ENCODE measurements at regions not wholly inside any gene's neighbourhood (a gene's known extent, or its start where the extent isn't known, plus 50 kb on each side); places are given as distances from the start of the nearest gene placed in this dataset.

DNA sequence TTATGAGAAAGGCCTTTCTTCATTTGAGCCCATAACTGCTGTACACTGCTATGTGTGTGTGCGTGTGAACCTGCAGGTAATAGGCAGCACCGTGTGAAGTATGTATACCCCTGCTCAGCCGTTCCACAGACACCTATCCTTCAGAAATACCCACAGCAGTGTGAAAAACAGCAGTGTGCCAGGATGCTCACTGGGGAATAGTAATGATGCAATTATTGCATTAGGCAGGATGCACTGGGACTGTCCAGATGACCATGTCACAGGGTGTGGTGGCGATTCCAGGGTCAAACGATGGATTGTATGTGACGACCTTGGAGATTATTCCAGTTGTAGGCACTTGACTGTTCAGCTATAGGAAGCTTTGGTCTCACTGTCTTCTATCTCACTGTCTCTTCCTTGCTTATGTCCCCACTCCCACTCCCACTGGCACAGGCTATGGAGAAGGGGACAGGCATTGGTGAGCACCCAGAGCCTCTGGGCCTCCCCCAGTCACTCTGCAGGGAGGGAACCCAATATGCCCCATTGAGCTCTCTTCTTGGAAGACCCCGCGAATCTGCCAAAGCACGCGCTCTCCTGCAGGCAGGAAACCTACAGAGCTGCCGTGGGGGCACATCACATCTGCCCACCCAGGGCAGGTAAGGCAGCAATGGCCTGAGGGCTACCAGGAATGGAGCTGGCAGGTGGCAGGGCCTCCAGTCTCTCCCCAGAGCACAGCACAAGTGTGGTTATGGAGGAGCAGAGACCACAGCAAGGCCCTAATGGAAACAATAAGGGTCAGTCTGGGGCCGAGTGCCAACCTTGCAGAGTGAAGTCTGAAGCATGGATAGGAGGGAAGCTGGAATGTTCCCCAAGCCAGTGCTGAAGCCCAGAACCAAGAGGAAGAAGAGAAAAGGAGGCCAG, 518.9 kb upstream of the RAB6C start:
- Mint-ChIP-seq H3K27me3 (ENCODE audit: low read depth in 3 of 3) (peaks cover 0 to 2% (median 0%) of the 10 kb centered on the region in 3 donors), H3K36me3 (no peaks in the 10 kb centered on the region), H3K9me3 (no peaks in the 10 kb centered on the region), H3K27ac (no peak overlapping the region), H3K4me3 (no peak overlapping the region), H3K4me1 (no peaks in the 10 kb centered on the region)
- no peak for DNase-seq

DNA sequence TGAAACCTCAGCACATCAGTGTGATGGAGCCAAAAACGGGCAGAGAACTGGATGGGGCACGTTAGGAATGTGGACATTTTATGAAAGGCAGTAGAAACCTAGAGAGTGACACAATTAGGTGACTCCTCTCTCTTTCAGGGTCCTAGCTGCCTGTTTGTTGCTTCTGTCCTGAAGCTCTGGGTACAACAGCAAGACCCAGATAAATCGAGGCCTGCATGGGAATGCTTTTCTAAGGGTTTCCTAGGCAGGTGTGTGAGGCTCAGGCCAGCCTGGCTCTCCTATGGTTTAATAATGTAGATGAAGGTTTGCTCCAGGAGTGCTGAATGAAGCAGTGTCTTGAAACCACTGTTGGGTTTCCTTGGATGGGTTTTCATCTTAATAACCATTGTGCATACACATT, 517.1 kb upstream of the RAB6C start:
- Mint-ChIP-seq H3K27me3 (ENCODE audit: low read depth in 3 of 3) (peaks cover 0 to 2% (median 0%) of the 10 kb centered on the region in 3 donors), H3K4me3 (no peak overlapping the region), H3K4me1 (no peaks in the 10 kb centered on the region), H3K36me3 (no peaks in the 10 kb centered on the region), H3K9me3 (no peaks in the 10 kb centered on the region), H3K27ac (no peak overlapping the region)
- no peak for DNase-seq

DNA sequence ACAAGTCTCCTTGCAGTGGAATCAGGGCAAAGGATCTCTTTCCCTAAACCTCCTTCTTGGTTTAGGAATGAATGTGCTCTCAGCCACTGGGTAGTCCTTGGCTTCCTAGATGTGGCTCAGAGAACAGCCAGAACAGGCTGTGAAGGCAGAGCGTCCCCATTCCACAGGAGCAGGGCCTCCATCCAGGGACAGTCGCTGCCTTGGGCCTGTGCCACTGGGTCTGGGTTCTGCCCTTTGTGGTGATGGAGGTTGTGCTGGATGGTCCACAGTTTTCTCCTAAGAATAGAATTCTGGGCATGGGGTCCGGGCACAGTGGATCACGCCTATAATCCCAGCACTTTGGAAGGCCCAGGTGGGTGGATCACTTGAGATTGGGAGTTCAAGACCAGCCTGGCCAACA, 516.5 kb upstream of the RAB6C start:
- H3K4me3 Mint-ChIP-seq, result no peak overlapping the region
- H3K36me3 Mint-ChIP-seq, result no peaks in the 10 kb centered on the region

DNA sequence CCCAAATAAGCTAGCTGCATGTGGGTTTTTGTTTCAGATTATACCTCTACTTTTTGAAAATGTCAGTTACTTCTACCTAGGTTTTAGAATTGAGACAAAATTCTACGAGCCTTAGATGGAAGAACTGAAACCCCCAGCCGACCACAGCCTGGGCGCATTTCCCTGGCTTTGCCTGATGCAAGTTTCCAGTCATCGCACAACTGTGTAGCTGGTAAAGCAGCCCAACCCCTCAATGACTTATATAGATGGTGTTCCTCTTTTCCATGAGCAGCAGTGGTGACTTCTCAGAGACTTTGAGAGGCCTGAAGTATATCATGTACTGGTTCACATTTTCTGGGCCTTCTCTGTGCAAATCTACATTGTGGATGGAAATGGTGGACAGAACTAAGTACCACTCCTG, 515.4 kb upstream of the RAB6C start:
- Mint-ChIP-seq H3K27me3 (ENCODE audit: low read depth in 3 of 3) (no peaks in the 10 kb centered on the region), H3K4me3 (no peak overlapping the region), H3K9me3 (no peaks in the 10 kb centered on the region), H3K27ac (no peak overlapping the region), H3K4me1 (no peaks in the 10 kb centered on the region), H3K36me3 (no peaks in the 10 kb centered on the region)
- no peak for DNase-seq

More for the DNA sequence above, 516.5 kb upstream of the RAB6C start:
- no peaks in the 10 kb centered on the region for H3K9me3 Mint-ChIP-seq
- DNase-seq, result no peak
- H3K27me3 Mint-ChIP-seq (ENCODE audit: low read depth in 3 of 3), result peaks cover 0 to 2% (median 0%) of the 10 kb centered on the region in 3 donors
- no peaks in the 10 kb centered on the region for H3K4me1 Mint-ChIP-seq
- H3K27ac Mint-ChIP-seq, result no peak overlapping the region

DNA sequence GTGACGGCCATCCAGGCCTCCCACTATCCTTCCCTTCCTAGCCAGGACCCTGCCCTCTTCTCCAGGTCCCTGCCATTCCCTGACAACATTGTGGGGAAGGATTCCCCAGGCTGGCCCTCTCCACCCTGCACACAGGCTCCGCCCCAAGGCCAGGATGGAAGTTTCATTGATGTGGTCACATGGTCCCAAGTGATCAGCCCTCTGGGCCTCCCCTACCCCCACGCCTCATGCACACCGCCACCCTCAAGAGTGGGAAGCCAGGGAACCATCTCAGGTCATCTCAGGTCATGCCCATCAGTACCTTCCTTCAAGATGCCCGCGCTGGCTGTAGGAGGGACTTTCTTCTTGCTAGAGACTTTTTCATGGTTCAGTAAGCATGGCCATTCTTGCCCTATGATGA, 514.8 kb upstream of the RAB6C start:
- peaks cover 0 to 2% (median 0%) of the 10 kb centered on the region in 3 donors for H3K27me3 Mint-ChIP-seq (ENCODE audit: low read depth in 3 of 3)
- no peaks in the 10 kb centered on the region for H3K36me3 Mint-ChIP-seq
- H3K4me3 Mint-ChIP-seq, result no peak overlapping the region
- H3K27ac Mint-ChIP-seq, result no peak overlapping the region
- no peaks in the 10 kb centered on the region for H3K9me3 Mint-ChIP-seq
- H3K4me1 Mint-ChIP-seq, result no peaks in the 10 kb centered on the region
- DNase-seq, result no peak

DNA sequence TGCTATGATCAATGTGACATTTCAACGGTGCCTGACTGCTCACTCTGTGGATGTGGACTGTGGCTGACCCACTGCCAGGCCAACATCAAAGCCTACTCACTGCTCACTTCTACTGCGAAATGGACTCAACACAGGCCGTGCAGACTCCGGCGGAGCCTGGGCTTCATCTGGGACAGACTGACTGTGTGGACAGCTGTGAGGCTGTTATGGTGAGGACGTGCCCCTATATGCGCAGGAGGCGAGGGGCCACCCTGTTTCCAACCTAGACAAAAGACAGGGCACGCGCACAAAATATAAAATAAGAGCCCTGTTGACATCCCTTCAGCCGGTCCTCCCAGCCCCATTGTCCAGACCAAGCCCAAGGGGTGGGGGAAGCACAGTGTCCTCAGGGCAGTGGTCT, 514.4 kb upstream of the RAB6C start:
- peaks cover 0 to 2% (median 0%) of the 10 kb centered on the region in 3 donors for H3K27me3 Mint-ChIP-seq (ENCODE audit: low read depth in 3 of 3)
- H3K9me3 Mint-ChIP-seq, result no peaks in the 10 kb centered on the region
- H3K4me3 Mint-ChIP-seq, result no peak overlapping the region
- no peak overlapping the region for H3K27ac Mint-ChIP-seq
- DNase-seq, result no peak
- no peaks in the 10 kb centered on the region for H3K4me1 Mint-ChIP-seq
- no peaks in the 10 kb centered on the region for H3K36me3 Mint-ChIP-seq

DNA sequence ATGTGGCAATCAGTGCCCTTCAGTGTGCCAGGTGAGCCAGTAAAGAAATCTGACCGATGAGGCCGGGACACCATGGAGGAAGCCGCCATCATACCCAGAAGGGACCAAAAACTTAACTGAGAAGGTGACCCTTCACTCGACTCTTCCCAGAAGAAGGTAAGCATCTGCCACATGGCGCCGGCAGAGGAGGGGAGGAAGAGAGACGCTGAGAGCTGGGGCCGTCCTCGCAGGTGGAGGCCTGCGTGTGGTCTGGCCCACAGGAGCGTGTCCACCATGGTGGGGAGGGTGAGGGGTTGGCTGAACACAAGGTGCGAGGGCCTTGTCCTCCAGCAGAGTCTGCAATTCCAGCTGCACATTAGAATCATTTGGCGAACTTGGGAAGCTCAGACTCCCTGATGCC, 513.1 kb upstream of the RAB6C start:
- H3K36me3 Mint-ChIP-seq, result no peaks in the 10 kb centered on the region
- no peaks in the 10 kb centered on the region for H3K4me1 Mint-ChIP-seq

DNA sequence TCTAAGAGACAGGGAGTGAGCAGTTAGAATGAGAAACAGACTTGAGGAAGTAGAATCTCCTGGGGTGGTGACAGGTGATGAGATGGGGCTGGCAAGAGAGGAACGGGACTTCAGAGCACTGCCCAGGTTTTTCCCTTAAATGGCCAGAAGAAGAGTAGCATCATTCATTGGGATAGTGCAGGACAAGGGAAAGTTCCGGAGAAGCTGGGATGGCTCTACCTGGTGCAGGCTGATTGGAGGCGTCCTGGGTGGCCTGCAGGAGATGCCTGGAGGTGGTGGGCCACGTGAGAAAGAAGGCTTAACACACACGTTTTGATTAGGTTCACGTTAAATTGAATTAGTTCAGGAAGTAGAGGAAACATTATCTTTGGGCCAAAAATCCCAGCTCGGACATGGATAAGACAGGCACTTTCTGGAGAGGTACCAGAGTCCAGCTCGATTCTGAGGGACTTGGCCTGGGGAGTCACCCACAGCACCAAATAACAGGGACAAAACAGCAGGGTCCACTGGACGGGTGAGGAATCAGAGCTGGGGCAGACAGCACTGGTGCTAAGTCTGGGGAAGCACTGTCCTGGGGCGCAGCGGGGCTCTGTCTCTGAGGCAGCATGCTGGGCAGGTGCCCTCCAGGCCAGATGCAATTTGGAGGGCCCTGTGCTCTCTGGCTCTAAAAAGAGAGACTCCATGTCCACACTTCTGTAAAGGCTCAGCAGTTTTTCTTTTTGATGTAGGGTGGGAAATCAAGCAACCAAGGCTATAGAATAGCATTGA, 512.3 kb upstream of the RAB6C start:
- Mint-ChIP-seq H3K9me3 (no peaks in the 10 kb centered on the region), H3K4me3 (no peak overlapping the region), H3K4me1 (no peaks in the 10 kb centered on the region)

More for the DNA sequence above, 513.1 kb upstream of the RAB6C start:
- H3K4me3 Mint-ChIP-seq, result no peak overlapping the region
- no peak overlapping the region for H3K27ac Mint-ChIP-seq
- H3K9me3 Mint-ChIP-seq, result no peaks in the 10 kb centered on the region
- no peak for DNase-seq
- peaks cover 0 to 2% (median 0%) of the 10 kb centered on the region in 3 donors for H3K27me3 Mint-ChIP-seq (ENCODE audit: low read depth in 3 of 3)

DNA sequence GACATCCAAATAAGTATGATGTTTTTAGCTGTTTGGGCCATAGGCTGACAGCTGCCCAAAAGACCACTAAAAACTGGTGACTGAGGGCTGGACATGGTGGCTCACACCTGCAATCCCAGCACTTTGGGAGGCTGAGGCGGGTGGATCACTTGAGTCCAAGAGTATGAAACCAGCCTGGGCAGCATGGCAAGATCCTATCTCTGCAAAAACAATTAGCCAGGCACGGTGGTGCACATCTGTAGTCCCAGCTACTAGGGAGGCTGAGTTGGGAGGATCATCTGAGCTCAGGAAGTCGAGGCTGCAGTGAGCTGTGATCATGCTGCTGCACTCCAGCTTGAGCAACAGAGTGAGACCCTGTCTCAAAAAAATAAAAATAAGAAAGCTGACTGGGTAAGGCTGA, 511.5 kb upstream of the RAB6C start:
- Mint-ChIP-seq H3K27ac (no peak overlapping the region), H3K4me1 (no peaks in the 10 kb centered on the region), H3K36me3 (no peaks in the 10 kb centered on the region), H3K27me3 (ENCODE audit: low read depth in 3 of 3) (peaks cover 0 to 3% (median 2%) of the 10 kb centered on the region in 3 donors), H3K9me3 (peaks cover 0 to 2% (median 0%) of the 10 kb centered on the region in 6 donors), H3K4me3 (no peak overlapping the region)
- no peak for DNase-seq

More for the DNA sequence above, 512.3 kb upstream of the RAB6C start:
- no peak overlapping the region for H3K27ac Mint-ChIP-seq
- H3K27me3 Mint-ChIP-seq (ENCODE audit: low read depth in 3 of 3), result peaks cover 0 to 2% (median 0%) of the 10 kb centered on the region in 3 donors
- DNase-seq, result no peak
- no peaks in the 10 kb centered on the region for H3K36me3 Mint-ChIP-seq

DNA sequence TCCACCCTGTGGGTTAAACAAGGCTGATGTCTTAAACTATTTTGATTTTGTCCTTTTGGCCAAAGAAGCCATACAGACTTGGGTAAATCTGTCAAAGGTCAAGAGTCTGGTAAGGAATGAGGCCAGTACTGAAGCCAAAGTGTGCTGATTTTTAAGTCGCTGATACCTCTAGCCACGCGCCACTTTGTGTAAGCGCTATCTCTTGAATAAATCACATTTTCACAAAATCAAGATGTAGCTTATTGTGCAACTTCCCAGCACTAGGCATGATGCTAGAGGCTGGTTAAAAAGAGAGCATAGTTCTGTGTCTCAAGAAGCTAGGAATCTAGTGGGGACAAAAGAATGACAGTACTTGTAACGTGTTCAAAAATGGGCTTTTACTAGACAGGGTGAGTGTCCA, 510.6 kb upstream of the RAB6C start:
- no peak overlapping the region for H3K4me3 Mint-ChIP-seq
- peaks cover 0 to 5% (median 1%) of the 10 kb centered on the region in 6 donors for H3K9me3 Mint-ChIP-seq
- H3K27me3 Mint-ChIP-seq (ENCODE audit: low read depth in 3 of 3), result peaks cover 0 to 3% (median 2%) of the 10 kb centered on the region in 3 donors
- no peaks in the 10 kb centered on the region for H3K4me1 Mint-ChIP-seq
- no peaks in the 10 kb centered on the region for H3K36me3 Mint-ChIP-seq
- DNase-seq, result no peak
- H3K27ac Mint-ChIP-seq, result no peak overlapping the region

DNA sequence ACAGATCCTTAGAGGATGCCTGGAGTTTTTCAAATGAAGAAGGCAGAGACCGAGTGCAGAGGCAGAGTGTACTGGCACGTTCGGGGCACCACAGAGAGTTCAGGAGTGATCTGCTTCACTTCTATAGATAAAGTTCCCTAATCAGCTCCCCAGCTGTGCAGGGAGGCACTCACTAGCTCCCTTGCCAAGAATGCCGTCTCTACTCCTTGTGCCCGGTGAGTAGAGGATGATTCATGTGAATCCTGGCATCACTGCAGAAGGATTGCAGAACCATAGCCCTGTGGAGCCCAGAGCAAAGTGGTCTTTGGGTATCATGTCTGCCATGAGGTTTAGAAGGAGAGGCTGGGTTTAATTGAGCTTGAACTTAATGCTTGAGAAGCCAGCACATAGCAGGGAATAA, 510.1 kb upstream of the RAB6C start:
- no peak overlapping the region for H3K4me3 Mint-ChIP-seq
- peaks cover 0 to 3% (median 2%) of the 10 kb centered on the region in 3 donors for H3K27me3 Mint-ChIP-seq (ENCODE audit: low read depth in 3 of 3)
- H3K4me1 Mint-ChIP-seq, result no peaks in the 10 kb centered on the region

DNA sequence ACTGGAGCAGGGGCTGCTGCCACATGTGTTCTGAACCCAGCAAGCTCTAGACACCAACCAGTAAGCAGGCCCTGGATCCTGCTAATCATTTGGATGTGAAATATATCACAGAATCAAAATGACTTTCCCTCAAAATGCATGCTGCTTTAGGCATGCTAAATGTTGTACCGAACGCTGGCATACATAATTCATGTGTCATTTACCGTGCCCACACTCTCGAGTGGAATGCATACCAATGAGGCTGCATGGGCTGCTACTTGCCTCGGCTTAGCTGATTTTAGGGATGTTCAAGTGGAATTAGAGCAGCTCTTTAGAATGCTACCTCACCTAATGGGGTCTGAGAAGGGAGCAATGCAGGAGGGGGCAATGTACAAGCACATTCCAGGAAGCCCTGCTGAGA, 509.6 kb upstream of the RAB6C start:
- no peak for DNase-seq
- Mint-ChIP-seq H3K36me3 (no peaks in the 10 kb centered on the region), H3K27ac (no peak overlapping the region), H3K9me3 (peaks cover 0 to 5% (median 1%) of the 10 kb centered on the region in 6 donors), H3K27me3 (ENCODE audit: low read depth in 3 of 3) (peaks cover 0 to 3% (median 2%) of the 10 kb centered on the region in 3 donors), H3K4me1 (no peaks in the 10 kb centered on the region), H3K4me3 (no peak overlapping the region)

More for the DNA sequence above, 510.1 kb upstream of the RAB6C start:
- H3K36me3 Mint-ChIP-seq, result no peaks in the 10 kb centered on the region
- no peak overlapping the region for H3K27ac Mint-ChIP-seq
- DNase-seq, result no peak
- peaks cover 0 to 5% (median 1%) of the 10 kb centered on the region in 6 donors for H3K9me3 Mint-ChIP-seq

DNA sequence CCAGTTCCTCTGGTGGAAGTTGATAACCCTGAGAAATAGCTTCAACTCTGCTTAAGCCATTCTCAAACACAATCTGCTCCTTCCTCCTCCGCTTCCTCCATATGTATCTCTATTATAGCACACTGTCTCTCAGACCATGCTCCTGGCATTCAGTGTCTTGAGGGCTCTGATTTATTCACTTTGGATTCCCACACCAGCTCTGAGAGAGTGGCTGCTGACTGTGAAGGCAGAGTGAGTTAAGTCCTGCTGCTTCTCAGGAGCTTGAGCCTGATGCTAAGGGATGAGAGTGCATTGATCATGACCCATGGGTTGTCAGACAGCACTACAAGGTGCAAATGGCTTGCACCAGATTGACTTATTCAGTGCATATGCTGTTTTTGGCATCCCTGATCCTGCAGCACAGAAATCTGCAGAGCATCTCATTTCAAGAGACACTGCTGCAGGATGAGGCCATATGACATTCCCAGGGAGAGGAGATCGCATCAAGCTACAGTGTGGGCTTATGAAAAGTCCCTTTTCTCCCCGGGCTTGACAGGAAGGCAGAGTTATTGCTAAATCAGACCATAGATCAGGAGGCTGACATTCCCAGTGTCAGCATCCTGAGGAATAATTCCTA, 500.5 kb upstream of the RAB6C start:
- Mint-ChIP-seq H3K4me1 (no peaks in the 10 kb centered on the region), H3K27me3 (ENCODE audit: low read depth in 3 of 3) (peaks cover 0 to 4% (median 1%) of the 10 kb centered on the region in 3 donors), H3K27ac (no peak overlapping the region), H3K36me3 (no peaks in the 10 kb centered on the region), H3K9me3 (peaks cover 0 to 3% (median 2%) of the 10 kb centered on the region in 6 donors), H3K4me3 (no peak overlapping the region)
- DNase-seq, result no peak

DNA sequence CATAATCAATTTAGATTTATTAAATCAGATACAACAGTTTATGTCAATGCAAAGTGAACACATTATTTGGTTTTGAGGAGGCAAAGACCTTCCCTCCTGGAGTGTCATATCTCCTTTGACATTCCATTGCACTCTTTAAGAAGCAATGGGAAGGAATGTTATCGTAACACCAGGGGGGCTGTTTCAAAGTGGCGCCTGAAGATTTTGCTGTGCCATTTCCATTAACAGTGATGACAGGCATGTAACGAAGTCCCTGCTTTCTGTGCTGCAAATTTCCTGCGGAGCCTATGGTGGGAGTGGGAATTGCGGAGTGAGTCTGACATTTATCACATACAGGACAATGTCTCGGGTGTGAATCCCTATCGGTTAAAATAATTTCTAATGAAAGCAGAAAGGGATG, 499.6 kb upstream of the RAB6C start:
- no peaks in the 10 kb centered on the region for H3K4me1 Mint-ChIP-seq
- no peak overlapping the region for H3K27ac Mint-ChIP-seq
- H3K36me3 Mint-ChIP-seq, result no peaks in the 10 kb centered on the region
- no peak overlapping the region for H3K4me3 Mint-ChIP-seq
- H3K9me3 Mint-ChIP-seq, result peaks cover 0 to 3% (median 2%) of the 10 kb centered on the region in 6 donors
- DNase-seq, result no peak
- peaks cover 0 to 4% (median 1%) of the 10 kb centered on the region in 3 donors for H3K27me3 Mint-ChIP-seq (ENCODE audit: low read depth in 3 of 3)
